ENCODE measurements at regions not wholly inside any gene's neighbourhood (a gene's known extent, or its start where the extent isn't known, plus 50 kb on each side); places are given as distances from the start of the nearest gene placed in this dataset.

- Histone ChIP-seq H3K4me1 (no peaks in the 10 kb centered on the region), H3K9me3 (no peaks in the 10 kb centered on the region), H3K36me3 (no peaks in the 10 kb centered on the region), H3K27me3 (no peaks in the 10 kb centered on the region), H3K27ac (no peak overlapping the region), H3K4me3 (replicated peaks in 1 of 3) (no peak overlapping the region)
- intact Hi-C loops (cut with DNase I), result no loop called here
- WGBS, 2 donors, result 4% methylated on average over 1 of the region's 1 CpG
- no peak for TF ChIP-seq POLR2A (IDR thresholded peaks at IDR 0.05)
- no peak for DNase-seq
Observed at GRCh38 chr17:34874478-34874877, 86.8 kb downstream of the CCT6B start.

- 86 to 92% methylated on average over 2 of the region's 2 CpGs for WGBS, 2 donors
- no peak for TF ChIP-seq POLR2A (IDR thresholded peaks at IDR 0.05)
- TF ChIP-seq CTCF (IDR thresholded peaks at IDR 0.05), result no peak
- Histone ChIP-seq H3K4me3 (replicated peaks in 1 of 3) (no peak overlapping the region), H3K27ac (no peak overlapping the region), H3K36me3 (no peaks in the 10 kb centered on the region), H3K9me3 (no peaks in the 10 kb centered on the region), H3K27me3 (no peaks in the 10 kb centered on the region), H3K4me1 (no peaks in the 10 kb centered on the region)
- DNase-seq, result no peak
- intact Hi-C loops (cut with DNase I), result no loop called here
Observed at GRCh38 chr17:34872640-34873039, 88.6 kb downstream of the CCT6B start.

GRCh38 chr17:34869641-34870040 lies 91.6 kb downstream of the CCT6B start:
- no peak overlapping the region for H3K27ac ChIP-seq
- no peak for DNase-seq
- intact Hi-C loops (cut with DNase I), result no loop called here
- no peaks in the 10 kb centered on the region for H3K9me3 ChIP-seq
- H3K36me3 ChIP-seq, result no peaks in the 10 kb centered on the region
- TF ChIP-seq POLR2A (IDR thresholded peaks at IDR 0.05) (no peak), CTCF (IDR thresholded peaks at IDR 0.05) (no peak)
- no peaks in the 10 kb centered on the region for H3K4me1 ChIP-seq
- no peak overlapping the region for H3K4me3 ChIP-seq (replicated peaks in 1 of 3)
- H3K27me3 ChIP-seq, result no peaks in the 10 kb centered on the region

GRCh38 chr17:34865716-34866115 lies 95.5 kb downstream of the CCT6B start:
- no peaks in the 10 kb centered on the region for H3K4me1 ChIP-seq
- no peaks in the 10 kb centered on the region for H3K36me3 ChIP-seq
- no peak for TF ChIP-seq POLR2A (IDR thresholded peaks at IDR 0.05)
- no peak for TF ChIP-seq CTCF (IDR thresholded peaks at IDR 0.05)
- no peak for DNase-seq
- no peaks in the 10 kb centered on the region for H3K27me3 ChIP-seq
- intact Hi-C loops (cut with DNase I), result no loop called here
- 74 to 85% methylated on average over 6 of the region's 6 CpGs for WGBS, 2 donors
- no peaks in the 10 kb centered on the region for H3K9me3 ChIP-seq
- no peak overlapping the region for H3K27ac ChIP-seq
- H3K4me3 ChIP-seq (replicated peaks in 1 of 3), result no peak overlapping the region

- H3K36me3 ChIP-seq, result no peaks in the 10 kb centered on the region
- intact Hi-C loops (cut with DNase I), result no loop called here
- TF ChIP-seq CTCF (IDR thresholded peaks at IDR 0.05) (no peak), POLR2A (IDR thresholded peaks at IDR 0.05) (no peak)
- no peaks in the 10 kb centered on the region for H3K27me3 ChIP-seq
- no peaks in the 10 kb centered on the region for H3K9me3 ChIP-seq
- DNase-seq, result no peak
- H3K27ac ChIP-seq, result no peak overlapping the region
- H3K4me1 ChIP-seq, result no peaks in the 10 kb centered on the region
- H3K4me3 ChIP-seq (replicated peaks in 1 of 3), result no peak overlapping the region
- WGBS, 2 donors, result 59 to 69% methylated on average over 3 to 5 of the region's 5 CpGs
Observed at GRCh38 chr17:34862384-34862783, 98.9 kb downstream of the CCT6B start.

- intact Hi-C loops (cut with DNase I), result no loop called here
- 90 to 92% methylated on average over 4 of the region's 4 CpGs for WGBS, 2 donors
- H3K36me3 ChIP-seq, result no peaks in the 10 kb centered on the region
Observed at GRCh38 chr17:34861864-34862263, 99.4 kb downstream of the CCT6B start.

More at GRCh38 chr17:34861864-34862263, 99.4 kb downstream of the CCT6B start:
- H3K4me3 ChIP-seq (replicated peaks in 1 of 3), result no peak overlapping the region
- H3K4me1 ChIP-seq, result no peaks in the 10 kb centered on the region
- no peaks in the 10 kb centered on the region for H3K27me3 ChIP-seq
- no peaks in the 10 kb centered on the region for H3K9me3 ChIP-seq
- TF ChIP-seq POLR2A (IDR thresholded peaks at IDR 0.05) (no peak), CTCF (IDR thresholded peaks at IDR 0.05) (no peak)
- no peak overlapping the region for H3K27ac ChIP-seq
- no peak for DNase-seq

Measured in thyroid gland (tissue), 4 donors.